ENCODE measurements at regions not wholly inside any gene's neighbourhood (a gene's known extent, or its start where the extent isn't known, plus 50 kb on each side); places are given as distances from the start of the nearest gene placed in this dataset.

GRCh38 chr6:12230523-12230922, 59.6 kb upstream of the EDN1 start:
- Histone ChIP-seq H3K27ac (ENCODE audit: low read length) (no peak overlapping the region), H3K9me3 (no peaks in the 10 kb centered on the region), H3K36me3 (ENCODE audit: control insufficient read depth in 2 of 2, extremely low read depth in 1 of 2, insufficient read depth in 1 of 2, low read length in 1 of 2) (no peaks in the 10 kb centered on the region), H3K4me3 (ENCODE audit: control insufficient read depth in 1 of 2, extremely low read depth in 1 of 2, low read length in 1 of 2) (no peak overlapping the region), H3K4me1 (ENCODE audit: control insufficient read depth in 1 of 2, extremely low read depth in 1 of 2, insufficient read depth in 2 of 2, low read length in 2 of 2) (peaks cover 11 to 13% of the 10 kb centered on the region in 2 experiments), H3K27me3 (replicated peaks in 1 of 2; ENCODE audit: control insufficient read depth in 2 of 2, extremely low read depth in 1 of 2, insufficient read depth in 2 of 2, low read length in 1 of 2) (peaks cover 0 to under 1% of the 10 kb centered on the region in 2 experiments)
- Mint-ChIP-seq H3K36me3 (no peaks in the 10 kb centered on the region), H3K27me3 (no peaks in the 10 kb centered on the region), H3K4me1 (peaks cover 22% of the 10 kb centered on the region in 3 donors), H3K27ac (no peak overlapping the region), H3K4me3 (no peak overlapping the region), H3K9me3 (no peaks in the 10 kb centered on the region)
- WGBS (ENCODE audit: insufficient coverage) = 83% methylated on average over 1 of the region's 6 CpGs
- POLR2A ChIA-PET = no interaction called here
- CTCF ChIA-PET = no interaction called here
- DNase-seq (no peak), ATAC-seq (replicated peaks in 1 of 4) (no peak)

- DNase-seq (peak in 1 of 35 experiments; percentile 20), ATAC-seq (replicated peaks in 1 of 4) (peak in 1 of 4 experiments; percentile 49)
- ChIA-PET POLR2A (interaction anchor here (0.6 to 0.9 kb wide), 2 partner anchors 212 to 383 kb away, joined by 3 to 5 read pairs; no protein-coding TSS in a partner anchor), CTCF (interaction anchor here (0.7 to 2.5 kb wide), 8 partner anchors 14 to 648 kb away, joined by 3 to 28 read pairs (median 4); partner anchors contain the start of gene EDN1 (in 1 of the 2))
- Histone ChIP-seq H3K4me3 (ENCODE audit: control insufficient read depth in 1 of 2, extremely low read depth in 1 of 2, low read length in 1 of 2) (no peak overlapping the region), H3K27ac (ENCODE audit: low read length) (no peak overlapping the region), H3K27me3 (replicated peaks in 1 of 2; ENCODE audit: control insufficient read depth in 2 of 2, extremely low read depth in 1 of 2, insufficient read depth in 2 of 2, low read length in 1 of 2) (no peaks in the 10 kb centered on the region), H3K4me1 (ENCODE audit: control insufficient read depth in 1 of 2, extremely low read depth in 1 of 2, insufficient read depth in 2 of 2, low read length in 2 of 2) (peaks cover 11 to 13% of the 10 kb centered on the region in 2 experiments), H3K9me3 (no peaks in the 10 kb centered on the region), H3K36me3 (ENCODE audit: control insufficient read depth in 2 of 2, extremely low read depth in 1 of 2, insufficient read depth in 1 of 2, low read length in 1 of 2) (no peaks in the 10 kb centered on the region)
- peak overlapping the region in 1 of 3 donors; percentile 35 for H3K4me3 Mint-ChIP-seq
- WGBS (ENCODE audit: insufficient coverage) = no CpG with 5 or more reads among the region's 3 CpGs
- H3K4me1 Mint-ChIP-seq = peaks cover 22% of the 10 kb centered on the region in 3 donors
- H3K27me3 Mint-ChIP-seq = no peaks in the 10 kb centered on the region
- peak overlapping the region in 1 of 2 donors; percentile 23 for H3K27ac Mint-ChIP-seq
- H3K36me3 Mint-ChIP-seq = no peaks in the 10 kb centered on the region
- no peaks in the 10 kb centered on the region for H3K9me3 Mint-ChIP-seq
Observed at GRCh38 chr6:12232339-12232738, 57.8 kb upstream of the EDN1 start.

GRCh38 chr6:12232821-12233220, 57.3 kb upstream of the EDN1 start:
- no peaks in the 10 kb centered on the region for H3K9me3 ChIP-seq
- H3K36me3 Mint-ChIP-seq = no peaks in the 10 kb centered on the region
- no peak for DNase-seq
- H3K27ac ChIP-seq (ENCODE audit: low read length) = no peak overlapping the region
- ChIA-PET POLR2A (interaction anchor here (0.6 to 0.9 kb wide), 3 partner anchors 212 to 662 kb away, joined by 3 to 5 read pairs (median 4); no protein-coding TSS in a partner anchor), CTCF (interaction anchor here (0.7 to 2.5 kb wide), 10 partner anchors 57 to 649 kb away, joined by 3 to 28 read pairs (median 3); partner anchors contain the start of gene EDN1 (in 1 of the 2))
- WGBS (ENCODE audit: insufficient coverage) = no CpG with 5 or more reads among the region's 1 CpG
- no peaks in the 10 kb centered on the region for H3K9me3 Mint-ChIP-seq
- H3K27ac Mint-ChIP-seq = no peak overlapping the region
- H3K27me3 ChIP-seq (replicated peaks in 1 of 2; ENCODE audit: control insufficient read depth in 2 of 2, extremely low read depth in 1 of 2, insufficient read depth in 2 of 2, low read length in 1 of 2) = no peaks in the 10 kb centered on the region
- H3K4me1 ChIP-seq (ENCODE audit: control insufficient read depth in 1 of 2, extremely low read depth in 1 of 2, insufficient read depth in 2 of 2, low read length in 2 of 2) = peaks cover 11 to 13% of the 10 kb centered on the region in 2 experiments
- H3K4me3 ChIP-seq (ENCODE audit: control insufficient read depth in 1 of 2, extremely low read depth in 1 of 2, low read length in 1 of 2) = no peak overlapping the region
- ATAC-seq (replicated peaks in 1 of 4) = no peak
- H3K4me3 Mint-ChIP-seq = peak overlapping the region in 2 of 3 donors; percentile 14 to 35
- H3K36me3 ChIP-seq (ENCODE audit: control insufficient read depth in 2 of 2, extremely low read depth in 1 of 2, insufficient read depth in 1 of 2, low read length in 1 of 2) = no peaks in the 10 kb centered on the region
- peaks cover 22% of the 10 kb centered on the region in 3 donors for H3K4me1 Mint-ChIP-seq
- no peaks in the 10 kb centered on the region for H3K27me3 Mint-ChIP-seq

- no peaks in the 10 kb centered on the region for H3K36me3 Mint-ChIP-seq
- CTCF ChIA-PET = interaction anchor here (0.6 to 2.5 kb wide), 16 partner anchors 25 to 579 kb away, joined by 3 to 28 read pairs (median 3); partner anchors contain the start of gene EDN1 (in 1 of the 2)
- peak overlapping the region in 1 of 3 donors; percentile 35 for H3K4me3 Mint-ChIP-seq
- POLR2A ChIA-PET = interaction anchor here in 1 of 2 donors (0.6 to 0.8 kb wide), 2 partner anchors 538 to 663 kb away, joined by 4 read pairs; no protein-coding TSS in a partner anchor
- Histone ChIP-seq H3K4me3 (ENCODE audit: control insufficient read depth in 1 of 2, extremely low read depth in 1 of 2, low read length in 1 of 2) (no peak overlapping the region), H3K36me3 (ENCODE audit: control insufficient read depth in 2 of 2, extremely low read depth in 1 of 2, insufficient read depth in 1 of 2, low read length in 1 of 2) (no peaks in the 10 kb centered on the region), H3K27ac (ENCODE audit: low read length) (no peak overlapping the region), H3K9me3 (no peaks in the 10 kb centered on the region), H3K27me3 (replicated peaks in 1 of 2; ENCODE audit: control insufficient read depth in 2 of 2, extremely low read depth in 1 of 2, insufficient read depth in 2 of 2, low read length in 1 of 2) (no peaks in the 10 kb centered on the region), H3K4me1 (ENCODE audit: control insufficient read depth in 1 of 2, extremely low read depth in 1 of 2, insufficient read depth in 2 of 2, low read length in 2 of 2) (peaks cover 11 to 13% of the 10 kb centered on the region in 2 experiments)
- H3K27me3 Mint-ChIP-seq = no peaks in the 10 kb centered on the region
- no peaks in the 10 kb centered on the region for H3K9me3 Mint-ChIP-seq
- peaks cover 22% of the 10 kb centered on the region in 3 donors for H3K4me1 Mint-ChIP-seq
- 88% methylated on average over 2 of the region's 4 CpGs for WGBS (ENCODE audit: insufficient coverage)
- peak; percentile 71 to 82 (median 78) for ATAC-seq (replicated peaks in 1 of 4)
- H3K27ac Mint-ChIP-seq = peak overlapping the region; percentile 23 to 41
- peak in 29 of 35 experiments; percentile 1 to 78 (median 18) for DNase-seq
Observed at GRCh38 chr6:12233693-12234571, 56.2 kb upstream of the EDN1 start.

GRCh38 chr6:12235341-12235740, 54.8 kb upstream of the EDN1 start:
- CTCF ChIA-PET = no interaction called here
- WGBS (ENCODE audit: insufficient coverage) = 100% methylated on average over 1 of the region's 5 CpGs

GRCh38 chr6:12238219-12238618, 51.9 kb upstream of the EDN1 start:
- Mint-ChIP-seq H3K27me3 (peaks cover under 1 to 3% of the 10 kb centered on the region in 2 donors), H3K4me1 (peaks cover 10 to 11% (median 11%) of the 10 kb centered on the region in 3 donors), H3K27ac (no peak overlapping the region), H3K36me3 (no peaks in the 10 kb centered on the region), H3K9me3 (no peaks in the 10 kb centered on the region), H3K4me3 (no peak overlapping the region)
- ChIA-PET POLR2A (no interaction called here), CTCF (interaction anchor here in 1 of 2 donors (0.6 kb wide), 1 partner anchor 654 kb away, joined by 4 read pairs; no protein-coding TSS in a partner anchor)
- no CpG with 5 or more reads among the region's 8 CpGs for WGBS (ENCODE audit: insufficient coverage)
- no peak for DNase-seq
- no peak overlapping the region for H3K27ac ChIP-seq (ENCODE audit: low read length)
- no peaks in the 10 kb centered on the region for H3K36me3 ChIP-seq (ENCODE audit: control insufficient read depth in 2 of 2, extremely low read depth in 1 of 2, insufficient read depth in 1 of 2, low read length in 1 of 2)
- no peaks in the 10 kb centered on the region for H3K9me3 ChIP-seq
- H3K27me3 ChIP-seq (replicated peaks in 1 of 2; ENCODE audit: control insufficient read depth in 2 of 2, extremely low read depth in 1 of 2, insufficient read depth in 2 of 2, low read length in 1 of 2) = no peaks in the 10 kb centered on the region
- no peak overlapping the region for H3K4me3 ChIP-seq (ENCODE audit: control insufficient read depth in 1 of 2, extremely low read depth in 1 of 2, low read length in 1 of 2)
- no peak for ATAC-seq (replicated peaks in 1 of 4)
- peaks cover 7 to 11% of the 10 kb centered on the region in 2 experiments for H3K4me1 ChIP-seq (ENCODE audit: control insufficient read depth in 1 of 2, extremely low read depth in 1 of 2, insufficient read depth in 2 of 2, low read length in 2 of 2)

More at GRCh38 chr6:12235341-12235740, 54.8 kb upstream of the EDN1 start:
- H3K4me1 ChIP-seq (ENCODE audit: control insufficient read depth in 1 of 2, extremely low read depth in 1 of 2, insufficient read depth in 2 of 2, low read length in 2 of 2) = peaks cover 11 to 13% of the 10 kb centered on the region in 2 experiments
- ATAC-seq (replicated peaks in 1 of 4) = no peak
- POLR2A ChIA-PET = interaction anchor here in 1 of 2 donors (0.5 kb wide), 1 partner anchor 519 kb away, joined by 3 read pairs; no protein-coding TSS in a partner anchor
- Mint-ChIP-seq H3K4me3 (no peak overlapping the region), H3K36me3 (no peaks in the 10 kb centered on the region), H3K27ac (no peak overlapping the region), H3K27me3 (no peaks in the 10 kb centered on the region), H3K4me1 (peaks cover 22% of the 10 kb centered on the region in 3 donors), H3K9me3 (no peaks in the 10 kb centered on the region)
- no peak for DNase-seq
- H3K27ac ChIP-seq (ENCODE audit: low read length) = no peak overlapping the region
- H3K36me3 ChIP-seq (ENCODE audit: control insufficient read depth in 2 of 2, extremely low read depth in 1 of 2, insufficient read depth in 1 of 2, low read length in 1 of 2) = no peaks in the 10 kb centered on the region
- no peaks in the 10 kb centered on the region for H3K27me3 ChIP-seq (replicated peaks in 1 of 2; ENCODE audit: control insufficient read depth in 2 of 2, extremely low read depth in 1 of 2, insufficient read depth in 2 of 2, low read length in 1 of 2)
- H3K4me3 ChIP-seq (ENCODE audit: control insufficient read depth in 1 of 2, extremely low read depth in 1 of 2, low read length in 1 of 2) = no peak overlapping the region
- H3K9me3 ChIP-seq = no peaks in the 10 kb centered on the region
